Stimulated activated CD4-positive, alpha-beta T cell treated with anti-CD3 and anti-CD28 coated beads, Interleukin-4, amount 100 ng/mL, for 48 hours (primary cell): ENCODE measurements at regions not wholly inside any gene's neighbourhood (a gene's known extent, or its start where the extent isn't known, plus 50 kb on each side); places are given as distances from the start of the nearest gene placed in this dataset.

Experiments used
- DNase-seq, 2 donors: peaks; one replicate each; pipeline ENCODE4 v3.0.0-alpha.2; 2020; ENCODE audit warnings: low read depth in 2 of 2

DNA sequence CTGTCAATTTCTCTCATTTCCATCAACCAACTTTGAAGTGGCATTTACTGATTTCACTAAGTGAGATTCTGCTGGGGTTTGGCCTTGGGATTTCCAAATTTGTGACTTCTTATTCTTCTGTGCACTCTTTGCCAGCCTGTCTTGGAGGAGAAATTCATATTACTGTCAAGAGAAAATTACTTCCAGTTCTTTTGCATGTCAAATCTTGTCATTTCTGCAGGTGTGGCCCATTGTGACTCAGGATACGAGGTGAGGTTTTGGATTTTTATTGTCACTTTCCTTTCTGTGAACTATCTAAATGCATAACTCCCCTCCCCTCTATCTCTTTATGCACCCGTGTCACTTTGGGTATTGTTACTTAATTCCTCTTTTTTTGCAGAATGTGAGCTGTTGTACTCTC is 102.6 kb upstream of the GUCY1A1 start:
- no peak for DNase-seq

DNA sequence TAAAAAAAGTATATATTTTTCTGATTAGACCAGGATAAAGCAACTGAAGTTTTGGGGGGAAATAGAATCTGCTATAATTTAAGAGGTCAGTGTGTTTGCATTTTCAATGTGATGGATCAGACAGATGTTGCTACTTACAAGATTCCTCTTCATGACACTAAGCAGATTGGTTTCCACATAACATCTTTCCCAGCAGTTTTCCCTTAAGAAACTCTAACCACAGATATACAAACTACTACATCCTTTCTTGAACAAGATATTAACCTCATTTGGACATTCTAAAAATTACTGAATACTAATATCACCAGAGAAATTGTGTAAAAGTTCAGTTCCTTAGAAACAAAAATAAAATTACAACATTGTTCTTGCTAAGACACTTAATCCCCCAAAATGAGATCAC is 106.7 kb upstream of the GUCY1A1 start:
- no peak for DNase-seq

DNA sequence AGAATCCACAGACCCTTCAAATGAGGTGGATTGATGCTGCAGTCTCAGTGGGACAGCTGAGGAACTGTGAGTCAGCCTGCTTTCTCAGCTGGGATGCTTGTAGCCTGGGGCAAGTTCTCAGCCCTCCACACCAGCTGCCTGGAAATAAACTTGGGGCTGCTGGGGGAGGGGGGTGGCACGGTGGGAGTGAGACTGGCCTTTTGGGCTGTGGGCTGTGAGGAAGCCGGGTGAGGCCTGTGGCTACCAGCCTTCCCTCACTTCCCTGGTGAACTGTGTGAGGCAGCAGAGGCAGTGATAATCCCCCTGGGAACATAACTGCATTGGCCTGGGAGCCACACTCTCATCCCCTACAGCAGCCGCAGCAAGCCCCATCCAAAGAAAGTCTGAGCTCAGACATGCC is 114.5 kb upstream of the GUCY1A1 start:
- DNase-seq = no peak

DNA sequence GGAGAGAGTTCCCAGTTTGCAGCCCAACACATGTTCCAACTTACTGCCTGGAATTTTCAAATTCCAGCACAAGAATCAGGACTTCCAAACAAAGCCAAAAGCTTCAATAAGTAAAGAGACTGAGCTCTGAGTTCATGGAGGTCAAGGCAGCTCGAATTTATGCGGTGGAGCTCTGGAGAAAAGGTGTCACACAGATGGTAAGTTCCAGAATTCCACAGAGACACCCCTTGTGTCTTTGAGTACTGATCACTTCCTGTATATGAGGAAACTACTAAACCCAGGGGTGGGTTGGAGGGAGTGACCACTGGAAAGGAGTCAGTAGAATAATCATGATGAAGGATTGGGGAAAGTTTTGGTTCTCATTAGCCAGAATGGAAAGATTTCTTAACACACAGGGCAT is 118.5 kb upstream of the GUCY1A1 start:
- no peak for DNase-seq

DNA sequence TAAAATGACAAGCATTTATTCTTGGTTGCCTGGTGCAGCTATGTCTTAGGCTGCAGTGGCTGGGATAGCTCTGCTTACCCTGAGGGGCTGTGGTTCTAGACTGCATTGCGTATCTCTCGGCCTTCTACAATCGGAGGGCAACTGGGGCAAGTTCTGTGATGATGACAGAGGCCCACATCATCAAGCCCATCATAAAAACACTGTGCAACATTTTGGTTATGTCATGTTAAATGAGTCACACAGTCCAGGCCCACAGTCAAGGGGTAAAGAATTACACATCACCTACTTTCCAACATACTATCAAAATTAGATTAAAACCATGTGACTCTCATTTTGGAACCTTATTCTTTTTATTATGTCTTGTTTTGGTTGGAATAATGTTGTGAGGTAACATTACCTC is 120.2 kb upstream of the GUCY1A1 start:
- DNase-seq = no peak

DNA sequence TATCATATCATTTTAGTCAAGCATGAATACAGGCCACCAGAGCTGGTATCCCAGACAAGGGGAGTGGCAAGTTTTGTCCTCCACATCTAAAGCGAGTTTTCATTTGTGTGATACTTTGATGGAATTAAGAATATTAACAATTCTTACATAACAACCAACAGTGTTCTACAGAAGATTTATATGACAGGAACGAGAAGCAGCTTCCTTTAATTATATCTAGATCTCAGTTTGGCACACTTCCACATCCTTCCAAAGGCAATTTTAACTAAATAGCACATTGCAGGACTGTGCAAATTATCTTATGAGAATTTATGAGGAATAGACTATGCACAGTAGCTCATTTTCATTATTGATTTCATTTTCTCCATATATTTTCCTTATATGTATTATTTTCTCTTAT is 121.2 kb upstream of the GUCY1A1 start:
- no peak for DNase-seq

DNA sequence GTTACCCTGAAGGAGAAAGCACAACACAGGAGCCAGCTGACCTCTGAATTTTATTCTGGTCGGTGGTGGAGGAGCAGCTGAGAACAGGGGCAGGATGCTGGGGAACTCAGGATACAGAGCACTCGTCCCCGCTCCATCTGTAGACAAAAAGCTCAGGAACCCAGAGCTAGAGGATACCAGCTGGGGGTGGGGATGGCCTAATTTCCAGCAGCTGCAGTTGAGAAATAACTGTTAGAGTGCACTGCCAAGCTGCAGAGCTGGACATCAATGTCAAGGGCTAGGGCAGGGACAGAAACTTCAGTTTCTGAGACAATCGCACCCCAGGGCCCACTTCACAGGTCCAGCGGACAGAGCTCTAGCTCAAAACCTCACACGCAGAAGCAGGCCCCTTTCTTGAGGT is 122.1 kb upstream of the GUCY1A1 start:
- DNase-seq = no peak

DNA sequence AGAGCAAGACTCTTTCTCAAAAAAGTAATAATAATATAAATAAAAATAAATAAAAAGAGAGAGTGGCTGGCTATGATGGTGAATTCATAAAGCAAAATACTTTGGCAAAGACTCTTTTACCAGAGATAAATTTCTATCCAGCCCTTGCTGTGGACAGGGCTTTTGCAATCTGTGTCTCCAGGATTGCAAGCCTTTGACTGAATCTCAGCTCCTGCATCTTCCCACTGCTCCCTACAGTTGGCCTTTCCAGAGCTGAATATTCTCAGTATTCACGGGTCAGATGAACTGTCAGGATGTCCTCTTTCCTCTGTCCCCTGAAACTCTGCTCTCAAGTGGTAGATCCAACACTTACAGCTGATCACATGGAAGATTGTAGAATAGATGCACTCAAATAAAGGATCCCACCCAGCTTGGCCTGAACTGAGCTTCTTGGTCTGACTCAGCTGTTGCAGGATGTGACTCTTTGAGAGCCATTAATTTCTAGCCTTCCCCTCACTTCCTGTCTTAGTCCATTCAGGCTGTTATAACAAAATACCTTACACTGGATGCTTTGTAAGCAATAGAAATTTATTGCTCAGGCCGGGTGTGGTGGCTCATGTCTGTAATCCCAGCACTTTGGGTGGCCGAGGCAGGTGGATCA is 123.4 kb upstream of the GUCY1A1 start:
- no peak for DNase-seq

DNA sequence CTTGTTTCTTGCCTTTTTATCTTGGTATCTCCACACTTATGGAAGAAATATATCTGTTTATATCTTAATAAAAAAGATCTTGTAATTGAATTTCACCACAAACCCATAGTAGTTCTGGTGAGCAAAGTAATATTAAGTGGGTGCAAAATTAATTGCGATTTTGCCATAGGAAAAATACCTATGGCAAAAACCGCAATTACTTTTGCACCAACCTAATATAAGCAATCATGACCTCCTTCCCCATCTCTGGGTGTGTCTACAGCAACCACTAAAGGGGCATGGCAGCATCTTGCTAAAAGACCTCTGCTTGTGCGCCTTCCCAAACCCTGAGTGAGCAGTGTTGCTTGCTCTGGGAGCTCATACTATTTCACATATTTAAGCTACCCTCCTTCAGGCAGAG is 124.2 kb upstream of the GUCY1A1 start:
- DNase-seq = no peak

DNA sequence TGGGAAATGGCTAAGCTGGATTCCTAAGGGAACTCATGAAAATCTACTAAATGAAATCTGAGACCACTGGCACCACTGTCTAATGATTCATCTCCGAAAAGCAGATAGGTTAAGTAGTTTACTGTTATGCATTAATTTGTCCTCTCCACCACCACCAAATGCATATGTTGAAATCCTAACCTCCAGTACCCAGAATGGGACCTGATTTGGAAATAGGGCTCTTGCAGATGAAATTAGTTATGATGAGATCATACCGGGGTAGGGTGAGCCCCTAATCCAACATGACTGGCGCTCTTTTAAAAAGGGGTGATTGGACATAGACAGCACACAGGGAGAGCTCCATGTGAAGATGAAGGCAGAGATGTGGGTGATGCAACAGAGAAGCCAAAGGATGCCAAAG is 124.9 kb upstream of the GUCY1A1 start:
- DNase-seq = no peak

DNA sequence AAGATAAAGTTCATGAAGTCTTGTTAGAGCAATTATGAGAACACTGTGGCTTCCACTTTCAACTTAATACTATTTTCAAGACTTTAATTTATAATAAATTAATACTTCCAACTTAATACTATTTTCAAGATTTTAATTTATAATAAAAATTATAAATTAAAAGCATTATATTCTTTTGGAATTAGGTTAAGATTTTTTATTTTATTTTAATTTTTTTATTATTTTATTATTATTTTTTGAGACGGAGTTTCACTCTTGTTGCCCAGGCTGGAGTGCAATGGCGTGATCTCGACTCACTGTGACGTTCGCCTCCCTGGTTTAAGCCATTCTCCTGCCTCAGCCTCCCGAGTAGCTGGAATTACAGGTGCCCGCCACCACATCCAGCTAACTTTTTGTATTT is 126.0 kb upstream of the GUCY1A1 start:
- DNase-seq = no peak

DNA sequence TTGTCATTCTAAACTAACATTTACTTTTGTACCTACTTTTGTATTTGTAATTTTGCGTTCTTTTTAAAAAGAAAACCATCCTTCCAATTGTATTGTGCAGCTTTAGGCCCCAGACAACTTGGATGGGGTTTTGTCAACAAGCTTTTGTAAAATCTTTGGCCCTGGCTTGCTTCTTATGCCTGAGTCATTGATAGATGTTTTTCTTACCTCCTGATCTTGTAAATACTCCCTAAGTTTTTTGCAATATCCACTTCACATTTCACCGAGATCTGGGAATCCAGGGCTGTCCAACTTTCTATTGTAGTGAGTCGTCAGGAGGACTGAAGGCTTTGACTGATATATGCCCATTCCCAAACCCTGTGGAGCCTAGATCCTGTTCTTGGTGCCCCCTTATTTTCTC is 126.9 kb upstream of the GUCY1A1 start:
- DNase-seq = no peak

DNA sequence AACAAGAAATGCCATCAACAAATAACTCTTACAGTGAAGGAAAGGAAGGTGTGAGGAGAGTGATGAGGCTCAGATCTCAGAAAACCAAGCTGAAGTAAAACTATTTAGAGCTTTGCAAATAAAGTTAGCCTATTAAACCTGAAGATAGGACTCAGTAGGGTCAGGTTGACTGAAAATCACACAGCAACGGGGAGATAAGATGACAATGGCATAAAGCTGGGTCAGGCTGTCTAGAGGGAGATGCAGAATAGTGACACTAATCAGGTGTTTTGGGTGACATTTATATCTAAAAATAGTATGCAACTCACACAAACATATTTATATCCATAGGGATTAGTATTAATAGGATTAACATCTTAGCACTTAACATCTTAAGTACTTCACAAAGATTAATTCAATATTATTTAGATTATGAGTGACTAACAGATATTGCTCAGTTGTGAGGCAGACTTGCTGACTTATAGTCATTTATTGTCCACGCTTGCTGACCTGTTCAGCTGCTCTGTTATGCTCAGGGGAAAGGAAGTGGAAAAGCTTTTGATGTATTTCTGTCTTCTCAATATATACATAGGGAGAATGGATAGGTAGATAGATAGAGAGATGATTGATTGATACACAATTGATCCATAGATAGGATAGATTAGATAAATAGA is 130.7 kb upstream of the GUCY1A1 start:
- DNase-seq = no peak

DNA sequence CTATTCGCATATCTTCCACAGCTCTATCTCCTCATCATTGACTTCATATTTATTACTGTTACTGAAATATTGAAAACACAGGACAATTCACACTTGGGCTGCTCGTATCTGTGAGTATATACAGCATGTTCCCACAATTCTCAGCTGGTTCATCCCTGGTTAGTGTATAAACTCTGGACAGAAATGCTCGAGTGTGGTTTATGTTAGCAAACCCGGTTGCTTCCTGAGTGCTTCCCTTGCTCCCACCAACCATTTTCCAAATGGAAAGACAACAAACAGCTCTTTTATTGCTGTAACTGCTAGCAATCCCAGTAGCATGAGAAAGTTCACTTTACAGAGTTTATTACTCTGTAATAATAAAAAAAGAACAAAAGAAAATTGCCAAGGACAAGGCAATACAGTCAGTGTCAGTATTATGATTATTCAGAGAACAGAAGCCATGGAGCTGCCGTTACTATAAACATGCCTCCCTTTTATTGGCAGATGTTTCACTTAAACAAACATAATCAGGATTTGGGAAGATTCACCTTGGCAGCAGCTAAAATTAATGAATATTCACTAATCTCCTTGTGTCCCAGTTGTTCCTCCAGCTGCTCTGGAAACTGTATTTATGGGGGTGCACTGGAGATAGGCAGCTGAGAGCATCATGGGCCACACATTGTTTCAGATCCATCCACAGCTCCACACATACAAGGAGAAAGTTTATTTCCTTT is 134.1 kb upstream of the GUCY1A1 start:
- DNase-seq = no peak

DNA sequence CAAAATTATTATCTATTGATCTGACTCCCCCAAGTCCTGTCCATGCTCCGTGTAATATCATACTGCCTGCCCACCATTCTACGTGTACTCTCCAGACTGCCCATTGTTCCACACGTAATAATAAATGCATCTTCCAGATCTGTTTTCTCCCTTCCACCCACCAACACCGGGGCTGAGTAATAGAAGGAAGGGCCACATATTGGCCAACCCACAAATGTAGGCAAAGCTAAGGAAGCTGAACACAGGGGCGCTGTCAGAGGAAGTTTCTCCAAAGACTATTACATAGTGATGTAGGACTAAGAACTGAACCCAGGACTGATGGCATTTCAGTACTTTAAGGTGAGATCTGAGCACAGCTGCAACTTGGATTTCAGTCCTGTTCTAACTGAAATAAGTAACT is 135.8 kb upstream of the GUCY1A1 start:
- DNase-seq = no peak

DNA sequence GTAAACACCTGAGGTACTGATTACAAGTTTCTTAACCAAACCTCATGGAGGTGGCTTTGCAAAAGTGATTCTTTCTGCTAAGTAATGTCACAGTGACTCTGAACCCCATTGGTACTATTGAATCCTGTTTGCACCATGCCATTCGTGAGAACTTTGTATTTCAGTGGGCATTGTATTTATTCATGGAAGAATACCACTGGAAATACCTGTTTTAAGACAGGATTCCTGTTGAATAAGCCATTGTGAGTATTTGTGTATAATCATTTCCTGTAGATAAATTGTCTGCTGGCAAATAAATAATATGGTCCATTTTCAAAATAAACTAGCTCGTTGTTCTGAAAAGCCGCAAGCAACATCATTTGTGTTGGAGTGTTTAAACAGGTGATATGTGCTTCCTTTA is 136.4 kb upstream of the GUCY1A1 start:
- DNase-seq = no peak

DNA sequence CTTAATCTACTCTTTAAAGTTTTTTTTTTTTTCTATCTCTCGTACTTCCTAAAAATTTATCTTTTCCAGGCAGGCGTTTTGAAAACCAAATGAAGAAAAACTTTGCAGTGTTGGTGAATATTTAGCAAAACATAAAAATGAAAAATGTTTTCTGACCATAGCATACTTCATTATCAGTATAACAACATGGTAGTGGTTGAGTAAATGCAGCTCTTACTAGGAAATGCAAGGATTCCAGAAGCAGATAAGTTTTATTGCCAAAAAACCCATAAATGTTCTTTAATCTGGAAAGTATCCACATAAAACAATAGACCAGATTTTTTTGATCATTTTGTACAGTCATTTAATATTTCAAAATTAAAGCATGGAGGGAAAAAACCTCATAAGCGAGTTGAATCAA is 136.9 kb upstream of the GUCY1A1 start:
- DNase-seq = no peak

DNA sequence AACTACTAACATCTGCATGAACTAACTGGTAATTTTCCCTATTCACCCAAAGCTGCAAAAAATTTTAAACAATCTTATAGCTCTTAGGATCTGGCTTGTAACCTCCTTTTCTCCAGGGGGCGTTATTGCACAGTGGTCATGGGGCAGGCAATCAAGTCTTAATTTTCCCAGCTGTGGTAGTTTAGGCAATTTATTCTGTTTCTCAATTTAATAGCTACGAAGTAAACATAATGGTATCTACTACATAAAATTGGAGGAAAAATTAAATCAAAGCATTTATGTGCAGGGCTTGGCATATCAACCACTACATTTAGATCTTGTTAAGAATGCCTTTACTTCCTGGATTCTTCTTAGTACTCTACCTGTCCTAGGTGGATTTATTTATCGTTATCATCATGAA is 137.4 kb upstream of the GUCY1A1 start:
- no peak for DNase-seq

DNA sequence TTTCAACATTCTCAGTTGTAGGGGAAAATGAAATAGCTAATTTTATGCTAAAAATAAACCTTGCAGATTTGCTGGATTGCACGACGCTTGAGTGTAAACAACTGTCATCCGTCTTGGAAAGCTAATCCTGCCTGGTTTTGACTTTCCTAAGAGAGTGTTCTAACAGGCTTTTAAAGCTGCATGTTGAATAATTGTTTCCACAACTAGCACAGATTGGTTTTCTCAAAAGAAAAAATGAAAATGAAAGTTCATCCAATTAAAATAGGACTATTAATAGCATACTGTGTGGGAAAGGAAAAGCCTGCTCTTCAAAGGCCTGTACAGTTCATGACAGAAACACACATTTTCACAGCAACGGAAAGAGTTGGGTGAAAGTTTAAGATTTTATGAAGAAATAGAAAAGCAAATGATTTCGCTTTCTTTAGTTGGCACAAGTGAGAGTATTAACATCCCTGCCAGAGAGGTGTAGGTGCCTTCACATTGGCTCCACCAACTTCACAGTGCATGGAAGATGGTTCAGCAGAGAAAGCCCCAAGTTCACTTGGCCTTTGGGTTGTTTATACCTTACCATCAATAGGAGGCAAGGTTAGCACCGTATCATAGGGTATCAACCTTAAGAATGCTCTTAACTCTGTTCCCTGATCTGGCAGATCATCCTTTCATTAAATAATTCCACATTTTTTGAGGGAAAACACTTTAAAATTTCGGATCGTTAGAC is 140.0 kb upstream of the GUCY1A1 start:
- DNase-seq = no peak

DNA sequence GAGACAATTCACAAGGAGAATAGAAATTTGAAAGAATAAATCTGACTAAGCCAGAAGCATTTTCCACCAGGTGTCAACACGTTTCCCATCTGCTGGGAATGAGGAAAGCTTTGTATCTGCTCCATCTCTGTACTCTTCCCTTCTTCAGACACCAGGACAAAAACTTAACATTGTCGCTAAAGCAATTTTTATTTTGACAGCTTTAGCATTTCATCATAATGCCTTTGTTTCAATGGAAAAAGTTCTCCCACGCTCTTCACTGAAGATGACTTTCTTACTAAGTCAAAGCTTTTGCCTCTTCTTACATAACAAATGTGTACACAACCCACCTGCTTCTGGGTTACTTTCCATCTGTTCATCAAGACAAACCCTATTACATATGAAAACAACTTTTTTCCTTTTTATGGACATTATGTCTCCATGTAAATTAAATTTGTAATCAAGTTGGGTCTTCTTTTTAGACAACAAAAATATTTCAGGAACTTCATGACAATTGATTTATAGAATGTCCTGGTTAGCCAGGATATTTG is 141.7 kb upstream of the GUCY1A1 start:
- no peak for DNase-seq

DNA sequence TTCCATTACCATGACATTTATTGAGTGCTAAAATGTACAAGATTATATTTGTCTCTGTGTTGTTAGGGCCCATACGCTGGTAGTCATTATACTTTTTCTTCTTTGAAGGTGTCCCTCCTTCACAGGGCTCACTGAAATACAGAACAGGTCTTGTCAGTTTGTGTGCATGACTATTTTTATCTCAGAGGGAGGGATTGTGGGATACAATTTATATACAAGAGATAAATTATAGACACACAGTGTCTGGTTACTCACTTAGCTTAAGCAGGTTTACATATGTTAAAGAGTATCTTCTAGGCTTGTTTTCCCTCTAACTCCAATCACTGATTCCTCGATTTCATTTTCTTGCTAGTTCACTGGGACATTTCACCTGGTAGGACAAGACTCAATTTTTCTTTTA is 143.3 kb upstream of the GUCY1A1 start:
- DNase-seq = no peak

DNA sequence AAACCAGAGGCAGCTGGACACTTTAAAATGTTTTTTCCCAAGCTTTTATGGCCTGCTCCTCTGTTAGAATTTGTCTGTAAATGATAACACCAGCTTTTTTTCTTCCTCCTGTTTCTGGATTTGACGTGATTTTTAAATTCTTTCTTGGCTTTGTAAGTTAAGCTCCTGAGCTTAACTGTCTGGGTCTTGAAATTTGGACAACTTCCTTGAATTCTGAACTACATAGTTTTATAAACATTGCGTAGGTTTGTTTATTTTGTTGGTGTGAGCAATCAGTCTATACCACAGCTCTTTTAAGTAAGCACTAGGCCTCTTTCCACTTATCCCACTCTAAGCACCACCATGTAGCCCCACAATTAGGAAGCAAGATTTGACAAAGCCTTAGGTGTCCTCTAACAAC is 144.4 kb upstream of the GUCY1A1 start:
- DNase-seq = no peak

DNA sequence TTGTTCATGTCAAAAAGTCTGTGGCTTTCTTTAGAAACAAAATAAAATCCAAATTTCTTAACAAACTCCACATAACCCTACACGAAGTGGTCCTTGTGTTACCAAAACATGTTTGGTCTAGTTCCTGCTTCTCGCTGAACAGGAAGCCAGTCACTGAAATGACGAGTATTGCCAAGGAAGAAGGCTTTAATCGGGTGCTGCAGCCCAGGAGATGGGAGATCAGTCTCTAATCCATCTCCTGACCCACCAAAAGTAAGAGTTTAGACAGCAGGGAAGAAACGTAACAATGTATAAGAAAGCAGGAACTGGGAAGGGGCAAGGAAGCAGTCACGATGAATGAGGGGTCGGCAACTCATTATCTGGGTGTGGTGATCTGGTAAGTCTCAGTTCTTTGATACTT is 144.6 kb upstream of the MAP9 start:
- no peak for DNase-seq
